Erythroblast (primary cell): ENCODE measurements at regions not wholly inside any gene's neighbourhood (a gene's known extent, or its start where the extent isn't known, plus 50 kb on each side); places are given as distances from the start of the nearest gene placed in this dataset.

Source experiments
- GATA1 ChIP-seq: IDR thresholded peaks from 2 replicates; pipeline ENCODE4 v1.6.1; 2011; ENCODE audit warnings: low read depth, mild to moderate bottlenecking, control low read depth, low read length, moderate library complexity
- POLR2A ChIP-seq: IDR thresholded peaks from 2 replicates; pipeline ENCODE4 v1.6.1; 2011; ENCODE audit warnings: mild to moderate bottlenecking, low read length

DNA sequence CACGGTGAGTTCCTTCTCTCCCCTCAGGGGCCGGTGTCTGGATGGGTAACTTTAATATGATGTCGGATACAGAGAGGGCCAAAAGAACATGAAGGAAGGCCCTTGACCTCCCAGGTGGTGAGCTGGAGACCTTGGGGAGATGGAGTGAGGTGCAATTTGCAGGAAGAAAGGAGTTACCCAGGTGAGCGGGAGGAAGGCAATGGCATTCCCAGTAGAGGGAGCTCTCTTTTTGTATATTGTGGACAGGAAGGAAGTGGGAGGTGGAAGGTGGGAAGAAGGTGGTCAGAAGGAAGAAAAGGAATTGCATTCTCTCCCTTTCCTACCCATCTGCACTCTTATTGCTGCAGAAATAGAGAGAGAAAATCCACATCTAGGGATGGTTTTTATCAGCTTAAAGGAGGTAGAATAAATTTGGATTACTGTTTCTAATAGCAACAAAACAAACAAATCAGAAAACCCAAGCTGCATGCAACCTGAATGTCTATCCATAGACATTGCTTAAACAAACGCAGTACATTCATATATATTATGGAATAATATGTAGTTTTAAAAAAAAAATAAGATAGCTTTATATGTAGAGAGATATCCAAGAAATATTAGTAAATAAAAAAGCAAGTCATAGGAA lies 169.0 kb upstream of the TSC22D2 start:
- TF ChIP-seq POLR2A (no peak), GATA1 (no peak)
